ENCODE measurements at regions not wholly inside any gene's neighbourhood (a gene's known extent, or its start where the extent isn't known, plus 50 kb on each side); places are given as distances from the start of the nearest gene placed in this dataset.

GRCh38 chr3:56876916-56877315 lies 75.2 kb upstream of the ARHGEF3 start:
- Histone ChIP-seq H2AFZ (ENCODE audit: low read depth, low read length, severe bottlenecking) (no peak overlapping the region), H3K9me2 (replicated peaks; ENCODE audit: insufficient read depth, low read length) (no peaks in the 10 kb centered on the region), H4K20me1 (ENCODE audit: low read depth, low read length) (no peaks in the 10 kb centered on the region), H3F3A (ENCODE audit: insufficient read depth) (no peaks in the 10 kb centered on the region), H3K9me3 (ENCODE audit: insufficient read depth, low read length) (no peaks in the 10 kb centered on the region), H3K4me3 (ENCODE audit: insufficient read depth, low read length, poor library complexity, severe bottlenecking) (no peak overlapping the region), H3K9ac (ENCODE audit: low read length) (no peak overlapping the region), H3K4me2 (ENCODE audit: low read depth, low read length, poor library complexity, severe bottlenecking) (no peak overlapping the region), H3K27me3 (ENCODE audit: low read length) (no peaks in the 10 kb centered on the region), H3K36me3 (ENCODE audit: low read length) (no peaks in the 10 kb centered on the region), H3K79me2 (ENCODE audit: insufficient read depth, low read length) (no peaks in the 10 kb centered on the region), H3K27ac (ENCODE audit: low read depth, low read length) (no peak overlapping the region)
- TF ChIP-seq EZH2phosphoT487 (conservative IDR thresholded peaks at IDR 0.05; ENCODE audit: low read length) = no peak
- TF ChIP-seq CTCF (IDR thresholded peaks at IDR 0.05; ENCODE audit: insufficient read depth, low read length, poor library complexity, severe bottlenecking) = no peak

- H2AFZ ChIP-seq (ENCODE audit: low read depth, low read length, severe bottlenecking) = no peak overlapping the region
- H3K9ac ChIP-seq (ENCODE audit: low read length) = no peak overlapping the region
- TF ChIP-seq EZH2phosphoT487 (conservative IDR thresholded peaks at IDR 0.05; ENCODE audit: low read length) (no peak), CTCF (IDR thresholded peaks at IDR 0.05; ENCODE audit: insufficient read depth, low read length, poor library complexity, severe bottlenecking) (no peak)
- no peak overlapping the region for H3K27ac ChIP-seq (ENCODE audit: low read depth, low read length)
- H3K27me3 ChIP-seq (ENCODE audit: low read length) = no peaks in the 10 kb centered on the region; the same call in 1 of the 2 replicates
- no peaks in the 10 kb centered on the region for H3K36me3 ChIP-seq (ENCODE audit: low read length)
- H3K9me2 ChIP-seq (replicated peaks; ENCODE audit: insufficient read depth, low read length) = no peaks in the 10 kb centered on the region
- H3K4me2 ChIP-seq (ENCODE audit: low read depth, low read length, poor library complexity, severe bottlenecking) = no peak overlapping the region
- no peak overlapping the region for H3K4me3 ChIP-seq (ENCODE audit: insufficient read depth, low read length, poor library complexity, severe bottlenecking)
- no peaks in the 10 kb centered on the region for H4K20me1 ChIP-seq (ENCODE audit: low read depth, low read length)
- H3F3A ChIP-seq (ENCODE audit: insufficient read depth) = no peaks in the 10 kb centered on the region
- no peaks in the 10 kb centered on the region for H3K79me2 ChIP-seq (ENCODE audit: insufficient read depth, low read length)
- H3K9me3 ChIP-seq (ENCODE audit: insufficient read depth, low read length) = no peaks in the 10 kb centered on the region
Measured at GRCh38 chr3:56874269-56874668, 72.5 kb upstream of the ARHGEF3 start.

GRCh38 chr3:56870436-56870835 lies 68.7 kb upstream of the ARHGEF3 start:
- H3K79me2 ChIP-seq (ENCODE audit: insufficient read depth, low read length) = no peaks in the 10 kb centered on the region
- H4K20me1 ChIP-seq (ENCODE audit: low read depth, low read length) = no peaks in the 10 kb centered on the region
- TF ChIP-seq EZH2phosphoT487 (conservative IDR thresholded peaks at IDR 0.05; ENCODE audit: low read length) (no peak), CTCF (IDR thresholded peaks at IDR 0.05; ENCODE audit: insufficient read depth, low read length, poor library complexity, severe bottlenecking) (no peak)
- no peaks in the 10 kb centered on the region for H3K9me2 ChIP-seq (replicated peaks; ENCODE audit: insufficient read depth, low read length)
- H3K27me3 ChIP-seq (ENCODE audit: low read length) = no peaks in the 10 kb centered on the region; the same call in 1 of the 2 replicates
- H3K36me3 ChIP-seq (ENCODE audit: low read length) = no peaks in the 10 kb centered on the region
- no peak overlapping the region for H2AFZ ChIP-seq (ENCODE audit: low read depth, low read length, severe bottlenecking)
- no peak overlapping the region for H3K4me3 ChIP-seq (ENCODE audit: insufficient read depth, low read length, poor library complexity, severe bottlenecking)
- no peaks in the 10 kb centered on the region for H3F3A ChIP-seq (ENCODE audit: insufficient read depth)
- H3K4me2 ChIP-seq (ENCODE audit: low read depth, low read length, poor library complexity, severe bottlenecking) = no peak overlapping the region
- no peak overlapping the region for H3K27ac ChIP-seq (ENCODE audit: low read depth, low read length)
- H3K9ac ChIP-seq (ENCODE audit: low read length) = no peak overlapping the region
- H3K9me3 ChIP-seq (ENCODE audit: insufficient read depth, low read length) = no peaks in the 10 kb centered on the region

Data from SU-DHL-6 (cell line).